ENCODE measurements at regions not wholly inside any gene's neighbourhood (a gene's known extent, or its start where the extent isn't known, plus 50 kb on each side); places are given as distances from the start of the nearest gene placed in this dataset.

DNA sequence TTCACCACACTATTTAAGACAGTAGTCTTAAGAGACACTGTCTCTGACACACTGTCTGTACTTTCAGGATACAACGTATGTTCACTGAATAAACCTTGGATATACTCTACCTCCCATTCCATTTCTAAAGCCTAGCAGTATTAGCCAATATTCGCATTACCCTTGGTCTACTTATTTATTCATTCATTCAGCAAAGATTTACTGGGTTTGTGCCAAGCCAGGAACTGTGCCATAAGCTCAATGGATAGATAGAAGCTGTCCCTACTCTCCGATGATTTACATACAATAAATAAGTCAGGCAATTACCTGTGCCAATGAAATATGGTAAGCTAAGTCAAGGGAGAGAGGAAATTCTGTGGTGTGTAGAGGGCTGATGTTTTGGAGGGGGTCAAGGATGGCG is 195.2 kb upstream of the RAB4A start:
- DNase-seq (ENCODE audit: low read depth) (no peak), FAIRE-seq (no peak)
- TF ChIP-seq, protein P1, sequence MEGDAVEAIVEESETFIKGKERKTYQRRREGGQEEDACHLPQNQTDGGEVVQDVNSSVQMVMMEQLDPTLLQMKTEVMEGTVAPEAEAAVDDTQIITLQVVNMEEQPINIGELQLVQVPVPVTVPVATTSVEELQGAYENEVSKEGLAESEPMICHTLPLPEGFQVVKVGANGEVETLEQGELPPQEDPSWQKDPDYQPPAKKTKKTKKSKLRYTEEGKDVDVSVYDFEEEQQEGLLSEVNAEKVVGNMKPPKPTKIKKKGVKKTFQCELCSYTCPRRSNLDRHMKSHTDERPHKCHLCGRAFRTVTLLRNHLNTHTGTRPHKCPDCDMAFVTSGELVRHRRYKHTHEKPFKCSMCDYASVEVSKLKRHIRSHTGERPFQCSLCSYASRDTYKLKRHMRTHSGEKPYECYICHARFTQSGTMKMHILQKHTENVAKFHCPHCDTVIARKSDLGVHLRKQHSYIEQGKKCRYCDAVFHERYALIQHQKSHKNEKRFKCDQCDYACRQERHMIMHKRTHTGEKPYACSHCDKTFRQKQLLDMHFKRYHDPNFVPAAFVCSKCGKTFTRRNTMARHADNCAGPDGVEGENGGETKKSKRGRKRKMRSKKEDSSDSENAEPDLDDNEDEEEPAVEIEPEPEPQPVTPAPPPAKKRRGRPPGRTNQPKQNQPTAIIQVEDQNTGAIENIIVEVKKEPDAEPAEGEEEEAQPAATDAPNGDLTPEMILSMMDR (IDR thresholded peaks at IDR 0.05; ENCODE audit: insufficient read depth, low read length, severe bottlenecking): no peak
- H3K27me3 ChIP-seq (ENCODE audit: control insufficient read depth, insufficient read depth, low read length): no peaks in the 10 kb centered on the region
- no peaks in the 10 kb centered on the region for H3K36me3 ChIP-seq (ENCODE audit: control insufficient read depth, insufficient read depth, low read length)
- H3K4me3 ChIP-seq (ENCODE audit: low read depth, low read length): no peak overlapping the region

- no peak for FAIRE-seq
Measured at GRCh38 chr1:229076195-229076594, 194.7 kb upstream of the RAB4A start.

DNA sequence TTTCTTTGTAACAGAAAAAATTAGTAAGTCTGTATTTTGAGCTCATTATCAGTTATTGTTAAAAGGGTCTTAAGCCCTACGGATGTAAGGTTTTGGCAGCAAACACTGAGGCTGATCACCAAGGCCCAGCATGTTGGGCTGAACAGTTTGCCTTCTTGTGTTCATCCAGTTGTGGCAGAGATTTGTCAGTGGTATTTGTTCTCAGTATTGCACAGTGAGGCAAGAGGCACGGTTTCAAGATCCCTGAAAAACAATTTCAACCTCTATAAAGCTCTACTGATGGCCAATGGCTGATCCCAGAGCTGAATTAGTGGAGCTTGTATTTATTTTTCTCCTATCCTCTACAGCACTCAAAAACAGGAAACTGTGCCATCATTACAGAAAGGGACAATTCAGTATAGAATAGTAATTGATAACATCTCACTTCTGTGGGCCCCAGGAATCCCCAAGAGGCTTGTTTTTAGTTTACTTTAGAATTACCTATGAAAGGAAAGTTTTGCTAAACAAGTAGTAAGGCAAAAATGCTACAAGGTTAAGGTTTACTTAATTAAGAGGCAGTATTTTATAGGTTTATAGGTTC is 191.8 kb upstream of the RAB4A start:
- TF ChIP-seq, protein P1 (IDR thresholded peaks at IDR 0.05; ENCODE audit: insufficient read depth, low read length, severe bottlenecking): no peak
- H3K36me3 ChIP-seq (ENCODE audit: control insufficient read depth, insufficient read depth, low read length): no peaks in the 10 kb centered on the region
- no peak for DNase-seq (ENCODE audit: low read depth)
- FAIRE-seq: no peak
- H3K4me3 ChIP-seq (ENCODE audit: low read depth, low read length): no peak overlapping the region
- no peaks in the 10 kb centered on the region for H3K27me3 ChIP-seq (ENCODE audit: control insufficient read depth, insufficient read depth, low read length)

More at GRCh38 chr1:229076195-229076594, 194.7 kb upstream of the RAB4A start:
- no peaks in the 10 kb centered on the region for H3K27me3 ChIP-seq (ENCODE audit: control insufficient read depth, insufficient read depth, low read length)
- H3K4me3 ChIP-seq (ENCODE audit: low read depth, low read length): no peak overlapping the region
- DNase-seq (ENCODE audit: low read depth): no peak
- H3K36me3 ChIP-seq (ENCODE audit: control insufficient read depth, insufficient read depth, low read length): no peaks in the 10 kb centered on the region
- TF ChIP-seq, protein P1 (IDR thresholded peaks at IDR 0.05; ENCODE audit: insufficient read depth, low read length, severe bottlenecking): no peak

GRCh38 chr1:229080361-229080760 is 190.6 kb upstream of the RAB4A start:
- H3K36me3 ChIP-seq (ENCODE audit: control insufficient read depth, insufficient read depth, low read length): no peaks in the 10 kb centered on the region
- no peak for DNase-seq (ENCODE audit: low read depth)
- no peak overlapping the region for H3K4me3 ChIP-seq (ENCODE audit: low read depth, low read length)
- FAIRE-seq: no peak
- TF ChIP-seq, protein P1 (IDR thresholded peaks at IDR 0.05; ENCODE audit: insufficient read depth, low read length, severe bottlenecking): no peak
- H3K27me3 ChIP-seq (ENCODE audit: control insufficient read depth, insufficient read depth, low read length): no peaks in the 10 kb centered on the region

DNA sequence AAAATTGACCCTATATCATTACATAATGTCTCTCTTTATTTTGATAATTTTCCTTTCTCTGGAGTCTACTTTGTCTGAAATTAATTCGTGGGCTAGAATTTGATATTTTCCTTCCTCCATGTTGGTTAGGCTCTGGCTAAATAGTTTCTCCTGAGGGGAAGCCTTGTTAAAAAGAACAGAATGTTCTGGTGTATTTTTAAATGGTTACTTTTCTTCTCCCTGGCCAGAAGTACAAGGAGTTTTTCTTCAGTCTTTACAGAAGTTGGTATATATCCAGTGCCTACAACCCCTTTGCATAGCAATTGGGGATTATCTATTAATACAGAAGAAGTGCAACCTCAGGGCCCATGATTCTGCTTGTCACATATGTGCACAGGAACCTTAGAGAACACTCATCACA is 185.6 kb upstream of the RAB4A start:
- no peak for DNase-seq (ENCODE audit: low read depth)
- FAIRE-seq: no peak
- no peaks in the 10 kb centered on the region for H3K36me3 ChIP-seq (ENCODE audit: control insufficient read depth, insufficient read depth, low read length)
- H3K27me3 ChIP-seq (ENCODE audit: control insufficient read depth, insufficient read depth, low read length): no peaks in the 10 kb centered on the region
- TF ChIP-seq, protein P1 (IDR thresholded peaks at IDR 0.05; ENCODE audit: insufficient read depth, low read length, severe bottlenecking): no peak
- H3K4me3 ChIP-seq (ENCODE audit: low read depth, low read length): no peak overlapping the region

DNA sequence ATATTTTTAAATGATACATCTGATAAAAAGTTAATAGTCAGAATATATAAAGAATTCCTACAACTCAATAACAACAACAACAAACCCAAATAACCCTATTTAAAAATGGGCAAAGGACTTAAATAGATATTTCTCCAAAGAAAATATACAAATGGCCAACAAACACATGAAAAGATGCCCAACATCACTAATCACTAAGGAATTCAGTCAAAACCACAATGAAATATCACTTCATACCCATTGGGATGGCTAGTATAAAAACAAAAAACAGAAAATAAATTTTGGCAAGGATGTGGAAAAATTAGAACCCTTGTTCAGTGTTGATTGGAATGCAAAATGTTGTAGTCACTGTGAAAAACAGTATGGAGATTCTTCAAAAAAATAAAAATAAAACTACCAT is 184.8 kb upstream of the RAB4A start:
- no peaks in the 10 kb centered on the region for H3K36me3 ChIP-seq (ENCODE audit: control insufficient read depth, insufficient read depth, low read length)
- DNase-seq (ENCODE audit: low read depth) (no peak), FAIRE-seq (no peak)
- TF ChIP-seq, protein P1 (IDR thresholded peaks at IDR 0.05; ENCODE audit: insufficient read depth, low read length, severe bottlenecking): no peak
- H3K4me3 ChIP-seq (ENCODE audit: low read depth, low read length): no peak overlapping the region
- H3K27me3 ChIP-seq (ENCODE audit: control insufficient read depth, insufficient read depth, low read length): no peaks in the 10 kb centered on the region

Measured in bronchial epithelial cell (primary cell).